GM12873 (cell line): ENCODE measurements at regions not wholly inside any gene's neighbourhood (a gene's known extent, or its start where the extent isn't known, plus 50 kb on each side); places are given as distances from the start of the nearest gene placed in this dataset.

ENCODE experiments used
- TF ChIP-seq, protein P1 (sequence below): IDR thresholded peaks from 2 replicates; pipeline ENCODE4 v1.5.1; 2012; ENCODE audit warnings: low read depth, mild to moderate bottlenecking, moderate library complexity, low read length, control low read depth; ENCODE audit not compliant: insufficient read depth; ENCODE audit errors: missing control alignments

DNA sequence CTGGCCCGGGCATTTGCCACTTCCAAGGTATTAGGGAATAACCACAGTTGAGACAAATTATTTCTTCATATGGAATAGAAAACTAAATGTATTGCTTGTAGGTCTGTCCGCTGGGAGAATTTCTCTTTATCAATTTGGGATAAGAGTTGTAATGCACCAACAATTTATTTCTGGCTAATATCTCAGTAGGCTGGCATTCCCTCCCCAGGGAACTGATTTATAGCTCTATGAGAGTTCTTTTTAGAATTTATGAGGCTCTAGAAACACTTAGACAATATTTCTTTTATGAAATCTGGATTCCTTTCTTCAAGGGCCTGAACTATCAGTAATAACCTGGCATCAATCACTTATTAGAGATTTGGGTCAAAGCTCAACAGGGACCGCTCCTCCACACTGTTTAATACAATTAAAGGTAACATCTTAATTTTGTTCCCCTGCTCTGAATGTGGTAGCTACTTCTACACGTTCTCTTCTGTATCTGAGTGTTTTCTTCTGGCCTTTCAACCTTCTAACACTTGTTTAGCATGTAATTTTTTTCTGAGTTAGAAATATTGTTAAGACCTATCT lies 857.4 kb upstream of the PRR20A start:
- TF ChIP-seq, protein P1, sequence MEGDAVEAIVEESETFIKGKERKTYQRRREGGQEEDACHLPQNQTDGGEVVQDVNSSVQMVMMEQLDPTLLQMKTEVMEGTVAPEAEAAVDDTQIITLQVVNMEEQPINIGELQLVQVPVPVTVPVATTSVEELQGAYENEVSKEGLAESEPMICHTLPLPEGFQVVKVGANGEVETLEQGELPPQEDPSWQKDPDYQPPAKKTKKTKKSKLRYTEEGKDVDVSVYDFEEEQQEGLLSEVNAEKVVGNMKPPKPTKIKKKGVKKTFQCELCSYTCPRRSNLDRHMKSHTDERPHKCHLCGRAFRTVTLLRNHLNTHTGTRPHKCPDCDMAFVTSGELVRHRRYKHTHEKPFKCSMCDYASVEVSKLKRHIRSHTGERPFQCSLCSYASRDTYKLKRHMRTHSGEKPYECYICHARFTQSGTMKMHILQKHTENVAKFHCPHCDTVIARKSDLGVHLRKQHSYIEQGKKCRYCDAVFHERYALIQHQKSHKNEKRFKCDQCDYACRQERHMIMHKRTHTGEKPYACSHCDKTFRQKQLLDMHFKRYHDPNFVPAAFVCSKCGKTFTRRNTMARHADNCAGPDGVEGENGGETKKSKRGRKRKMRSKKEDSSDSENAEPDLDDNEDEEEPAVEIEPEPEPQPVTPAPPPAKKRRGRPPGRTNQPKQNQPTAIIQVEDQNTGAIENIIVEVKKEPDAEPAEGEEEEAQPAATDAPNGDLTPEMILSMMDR: no peak

DNA sequence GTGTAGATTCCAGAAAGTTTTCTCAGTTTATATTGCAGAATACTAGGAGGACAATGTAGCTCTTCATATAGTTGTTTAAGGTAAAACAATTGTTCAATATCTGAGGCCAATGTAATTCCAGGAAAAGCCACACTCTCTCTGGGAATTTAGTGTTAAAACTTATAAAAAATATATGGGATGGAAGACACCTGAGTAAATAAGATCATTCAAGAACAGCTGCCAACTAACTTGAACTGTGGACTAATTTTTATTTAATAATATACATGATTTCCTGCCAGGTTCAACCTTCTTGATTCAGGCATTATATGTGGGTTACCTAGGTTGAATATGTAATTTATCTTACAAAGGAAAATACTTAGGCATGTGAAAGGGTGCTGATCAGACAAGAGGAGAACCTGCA lies 841.1 kb upstream of the PRR20A start:
- TF ChIP-seq, protein P1: no peak

DNA sequence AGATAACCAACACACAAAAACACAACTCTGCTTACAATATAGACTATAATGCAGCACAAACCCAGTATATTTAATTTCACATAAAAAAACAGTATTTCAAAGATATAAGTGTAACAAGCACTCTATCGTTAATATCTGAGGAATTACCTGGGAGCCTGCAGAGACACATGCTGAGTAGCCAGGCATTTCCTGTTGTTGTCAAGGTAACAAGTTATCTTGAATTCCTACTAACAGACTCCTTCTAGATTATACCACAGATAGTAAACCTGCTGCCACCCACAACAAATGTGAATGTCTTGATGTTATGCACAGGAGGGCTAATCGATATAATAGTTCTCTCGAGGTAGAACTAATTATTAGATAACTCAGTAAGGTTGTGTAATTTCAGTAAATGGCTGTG lies 826.0 kb upstream of the PRR20A start:
- TF ChIP-seq, protein P1: no peak

DNA sequence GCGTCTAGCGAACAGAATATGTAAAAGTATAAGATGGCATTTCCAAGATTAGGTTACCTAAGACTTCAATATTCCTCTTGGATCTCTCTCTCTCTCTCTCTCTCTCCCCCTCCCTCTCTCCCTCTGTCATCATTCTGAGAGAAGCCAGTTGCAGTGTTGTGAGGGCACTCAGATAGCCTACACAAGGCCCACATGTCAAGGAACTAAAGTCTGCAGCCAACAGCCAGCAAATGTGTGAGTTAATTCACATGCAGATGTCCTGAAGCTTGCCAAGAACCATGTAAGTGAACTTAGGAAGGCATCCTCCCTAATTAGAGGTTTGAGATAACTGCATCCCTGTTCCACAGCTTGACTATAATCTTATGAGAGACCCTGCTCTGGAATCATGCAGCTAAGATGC lies 822.9 kb upstream of the PRR20A start:
- TF ChIP-seq, protein P1: no peak

DNA sequence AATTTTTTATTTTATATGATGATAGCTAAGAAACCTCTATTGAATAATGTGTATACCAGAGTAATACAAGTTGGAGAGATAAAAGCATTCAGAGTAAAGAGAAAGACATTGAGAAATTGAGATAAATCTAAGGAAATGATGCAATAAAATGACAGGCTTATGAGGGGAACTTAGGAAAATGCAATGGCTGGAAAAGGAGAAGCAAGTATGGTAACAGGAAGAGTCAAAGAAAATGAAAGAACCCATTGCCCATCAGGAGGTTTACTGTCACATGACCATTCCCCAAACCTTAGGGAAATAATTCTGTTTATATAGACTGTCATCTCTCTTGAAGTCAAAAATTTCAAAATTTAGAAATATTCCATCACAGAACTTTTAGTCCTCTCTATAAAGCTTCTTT lies 808.0 kb upstream of the PRR20A start:
- TF ChIP-seq, protein P1: no peak

DNA sequence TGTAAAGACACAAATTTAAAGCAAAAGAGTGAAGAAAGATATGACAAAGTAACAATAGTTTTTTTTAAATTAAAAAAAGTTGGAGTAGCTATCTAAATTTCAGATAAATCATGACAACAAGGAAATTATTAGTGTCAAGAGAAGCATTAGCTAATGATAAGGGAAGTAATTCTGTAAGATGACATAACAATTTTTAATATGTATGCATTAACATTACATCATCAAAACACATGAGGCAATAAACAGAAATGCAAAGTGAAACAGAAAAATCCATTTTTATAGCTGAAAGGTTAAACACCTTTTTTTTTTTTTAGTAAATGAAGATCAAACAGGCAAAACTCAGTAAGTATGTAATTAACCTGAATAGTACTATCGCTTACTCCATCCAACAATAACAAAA lies 804.9 kb upstream of the PRR20A start:
- TF ChIP-seq, protein P1: no peak

DNA sequence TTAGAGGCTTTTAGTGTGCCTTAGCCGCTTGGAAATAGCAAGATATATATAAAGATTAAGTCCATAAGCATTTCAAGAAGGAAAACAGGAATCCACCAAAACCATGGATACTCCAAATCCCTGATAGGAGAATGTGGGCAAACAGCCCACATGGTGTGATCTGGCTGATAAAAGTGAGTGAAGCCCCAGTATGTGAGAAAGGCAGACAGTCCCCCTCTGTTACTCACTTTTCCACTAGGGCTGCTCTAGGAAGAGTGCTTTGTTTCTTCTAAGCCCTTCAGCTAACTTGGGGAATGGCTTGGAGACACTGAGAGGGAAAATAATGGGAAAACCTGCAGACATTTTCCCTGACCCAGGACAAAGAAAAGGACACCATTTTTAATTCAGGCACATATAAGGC lies 802.3 kb upstream of the PRR20A start:
- TF ChIP-seq, protein P1: no peak
